Neural progenitor cell (in vitro differentiated cells): ENCODE measurements at regions not wholly inside any gene's neighbourhood (a gene's known extent, or its start where the extent isn't known, plus 50 kb on each side); places are given as distances from the start of the nearest gene placed in this dataset.
"Not testable (repeated sequence)": the region's sequence is repeated elsewhere in the genome, so short reads cannot be mapped to it uniquely, and the experiment has no call there.

Experiments
- CTCF ChIP-seq: fragments of 200-600 bp; sonication (generic); IDR thresholded peaks from 2 replicates; pipeline ENCODE4 v1.5.1; 2017; ENCODE audit warnings: antibody characterized with exemption, mild to moderate bottlenecking
- EZH2 ChIP-seq: fragments of 200-600 bp; sonication (generic); IDR thresholded peaks from 2 replicates; pipeline ENCODE4 v1.6.1; 2017; ENCODE audit warnings: antibody characterized with exemption, mild to moderate bottlenecking, moderate library complexity
- EZH2phosphoT487 ChIP-seq: fragments of 200-600 bp; sonication (generic); IDR thresholded peaks from 2 replicates; pipeline ENCODE4 v1.6.1; 2017; ENCODE audit warnings: antibody characterized with exemption

- not testable (repeated sequence) for TF ChIP-seq CTCF, EZH2, EZH2phosphoT487
Measured at GRCh38 chr13:59441068-59441467, 722.7 kb downstream of the DIAPH3 start.
